GM23338 (cell line): ENCODE measurements at regions not wholly inside any gene's neighbourhood (a gene's known extent, or its start where the extent isn't known, plus 50 kb on each side); places are given as distances from the start of the nearest gene placed in this dataset.

ENCODE experiments used
- CREB1 ChIP-seq: fragments of 250-450 bp; sonication (Bioruptor Pico); IDR thresholded peaks from 2 replicates; pipeline ENCODE4 v1.5.0; 2020; ENCODE audit warnings: low read depth, mild to moderate bottlenecking, moderate library complexity
- CTCF ChIP-seq, 2 experiments: fragments of 200-600 bp in 1 of 2; sonication (generic) in 1 of 2; conservative IDR thresholded peaks; 2 replicates each; pipeline versions ENCODE4 v1.5.1 to v1.6.1; 2016 to 2017; ENCODE audit warnings: antibody characterized with exemption in 2 of 2, low read depth in 2 of 2, mild to moderate bottlenecking in 2 of 2, moderate library complexity in 1 of 2
- EZH2 ChIP-seq: fragments of 200-600 bp; sonication (generic); IDR thresholded peaks from one replicate; pipeline ENCODE4 v1.8.0; 2017; ENCODE audit warnings: antibody characterized with exemption, mild to moderate bottlenecking, low read depth; ENCODE audit not compliant: unreplicated experiment
- EZH2phosphoT487 ChIP-seq: fragments of 200-600 bp; sonication (generic); IDR thresholded peaks from one replicate; pipeline ENCODE4 v1.8.1; 2018; ENCODE audit warnings: antibody characterized with exemption; ENCODE audit not compliant: unreplicated experiment
- JUNB ChIP-seq: IDR thresholded peaks from one replicate; pipeline ENCODE4 v1.6.1; 2016; ENCODE audit warnings: antibody characterized with exemption; ENCODE audit not compliant: unreplicated experiment
- REST ChIP-seq: IDR thresholded peaks from one replicate; pipeline ENCODE4 v1.6.1; 2018; ENCODE audit warnings: antibody characterized with exemption; ENCODE audit not compliant: unreplicated experiment
- STAT1 ChIP-seq: IDR thresholded peaks from one replicate; pipeline ENCODE4 v1.6.1; 2016; ENCODE audit warnings: antibody characterized with exemption; ENCODE audit not compliant: unreplicated experiment
- ZNF114 ChIP-seq: fragments of 250-450 bp; sonication (Bioruptor Pico); IDR thresholded peaks from 2 replicates; pipeline ENCODE4 v1.5.0; 2020; ENCODE audit warnings: mild to moderate bottlenecking, moderate library complexity
- ZNF462 ChIP-seq: fragments of 250-450 bp; sonication (Bioruptor Pico); IDR thresholded peaks from 2 replicates; pipeline ENCODE4 v1.5.0; 2020; ENCODE audit warnings: mild to moderate bottlenecking, moderate library complexity

- TF ChIP-seq CTCF (conservative IDR thresholded peaks at IDR 0.05; ENCODE audit: low read depth in 2 of 2) (no peak), STAT1 (no peak), JUNB (no peak), EZH2 (no peak), CREB1 (CRISPR knock-in tag) (no peak), ZNF114 (CRISPR knock-in tag) (no peak), EZH2phosphoT487 (no peak), REST (no peak), ZNF462 (CRISPR knock-in tag) (no peak)
These were observed 141.7 kb downstream of the RPLP1 start for GRCh38 chr15:69593981-69594966.
